ENCODE measurements at regions not wholly inside any gene's neighbourhood (a gene's known extent, or its start where the extent isn't known, plus 50 kb on each side); places are given as distances from the start of the nearest gene placed in this dataset.

- no peak for DNase-seq (ENCODE audit: extremely low read depth, low read depth)
Measured at GRCh38 chr2:67218056-67218455, 179.1 kb upstream of the ETAA1 start.

DNA sequence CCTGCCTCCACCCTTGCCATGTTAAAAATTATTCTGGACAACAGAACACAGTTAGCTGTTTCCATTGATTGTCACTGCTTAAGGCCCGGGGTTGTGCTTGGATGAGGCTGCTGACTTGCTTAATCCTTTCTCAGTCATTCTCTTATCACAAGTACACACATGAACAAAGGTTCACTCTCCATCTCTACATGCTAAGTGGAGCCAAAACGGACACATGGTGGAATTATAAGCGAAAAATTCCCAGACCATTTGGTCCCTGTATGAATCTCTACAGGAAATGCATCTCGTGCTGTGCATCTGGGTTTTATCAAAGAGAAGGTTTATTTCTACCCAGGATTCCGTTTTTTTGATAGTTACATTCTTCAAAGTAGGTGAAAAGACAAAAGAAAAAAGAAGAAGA lies 177.5 kb upstream of the ETAA1 start:
- no peak for DNase-seq (ENCODE audit: extremely low read depth, low read depth)
- TF ChIP-seq, protein P1, sequence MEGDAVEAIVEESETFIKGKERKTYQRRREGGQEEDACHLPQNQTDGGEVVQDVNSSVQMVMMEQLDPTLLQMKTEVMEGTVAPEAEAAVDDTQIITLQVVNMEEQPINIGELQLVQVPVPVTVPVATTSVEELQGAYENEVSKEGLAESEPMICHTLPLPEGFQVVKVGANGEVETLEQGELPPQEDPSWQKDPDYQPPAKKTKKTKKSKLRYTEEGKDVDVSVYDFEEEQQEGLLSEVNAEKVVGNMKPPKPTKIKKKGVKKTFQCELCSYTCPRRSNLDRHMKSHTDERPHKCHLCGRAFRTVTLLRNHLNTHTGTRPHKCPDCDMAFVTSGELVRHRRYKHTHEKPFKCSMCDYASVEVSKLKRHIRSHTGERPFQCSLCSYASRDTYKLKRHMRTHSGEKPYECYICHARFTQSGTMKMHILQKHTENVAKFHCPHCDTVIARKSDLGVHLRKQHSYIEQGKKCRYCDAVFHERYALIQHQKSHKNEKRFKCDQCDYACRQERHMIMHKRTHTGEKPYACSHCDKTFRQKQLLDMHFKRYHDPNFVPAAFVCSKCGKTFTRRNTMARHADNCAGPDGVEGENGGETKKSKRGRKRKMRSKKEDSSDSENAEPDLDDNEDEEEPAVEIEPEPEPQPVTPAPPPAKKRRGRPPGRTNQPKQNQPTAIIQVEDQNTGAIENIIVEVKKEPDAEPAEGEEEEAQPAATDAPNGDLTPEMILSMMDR (IDR thresholded peaks at IDR 0.05; ENCODE audit: low read depth, low read length): no peak

More at GRCh38 chr2:67218056-67218455, 179.1 kb upstream of the ETAA1 start:
- TF ChIP-seq, protein P1 (IDR thresholded peaks at IDR 0.05; ENCODE audit: low read depth, low read length): no peak

DNA sequence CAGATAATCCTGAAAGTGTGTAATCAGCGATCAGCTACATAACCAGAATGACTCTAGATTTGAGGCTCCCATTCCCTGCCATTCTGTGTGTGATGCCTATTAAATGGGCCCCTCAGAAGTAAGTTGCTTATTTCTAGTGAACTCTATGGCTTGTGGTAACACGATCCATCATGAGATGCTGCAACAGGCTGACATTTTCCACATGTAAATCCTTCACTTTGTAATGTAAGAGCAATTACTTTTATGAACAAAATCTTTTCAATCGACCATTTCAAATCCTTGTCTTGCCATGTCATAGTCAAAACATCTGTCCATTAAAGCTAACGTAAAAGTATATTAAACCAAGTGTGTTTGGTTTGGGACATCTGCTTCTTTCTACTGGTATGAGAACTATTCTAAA lies 175.9 kb upstream of the ETAA1 start:
- peak; percentile 7 for DNase-seq (ENCODE audit: extremely low read depth, low read depth)
- TF ChIP-seq, protein P1 (IDR thresholded peaks at IDR 0.05; ENCODE audit: low read depth, low read length): no peak

DNA sequence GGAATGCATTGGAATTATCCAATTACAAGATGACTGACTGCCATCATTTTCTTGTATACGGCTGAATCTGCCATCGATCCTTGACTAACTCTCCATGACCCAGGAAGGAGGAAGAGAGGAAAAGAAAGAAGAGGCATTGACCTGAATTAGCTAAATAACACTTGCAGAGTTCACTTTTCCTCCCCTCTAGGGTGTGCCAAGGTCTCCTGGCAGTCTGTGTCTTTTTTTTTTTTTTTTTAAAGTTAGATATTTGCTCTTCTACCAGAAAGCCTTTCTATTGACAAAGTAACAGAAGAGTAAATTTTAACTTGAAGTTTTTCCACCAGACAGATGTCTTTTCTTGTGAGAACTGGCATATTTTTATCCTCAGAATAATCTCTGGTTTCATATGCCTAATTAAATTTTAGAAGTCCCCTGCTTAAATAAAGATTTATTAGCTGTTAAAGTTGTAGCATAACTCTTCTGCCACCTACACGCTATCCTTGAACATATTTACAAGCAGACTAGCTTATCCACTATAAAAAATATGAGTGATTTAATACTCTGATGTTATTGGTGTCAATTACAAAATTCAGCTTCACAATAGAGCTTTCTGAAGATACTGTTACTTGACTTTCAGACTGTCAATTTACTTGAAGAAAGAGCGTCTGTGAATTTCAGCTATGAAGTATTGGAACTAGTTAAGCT lies 171.7 kb upstream of the ETAA1 start:
- DNase-seq (ENCODE audit: extremely low read depth, low read depth): no peak
- TF ChIP-seq, protein P1 (IDR thresholded peaks at IDR 0.05; ENCODE audit: low read depth, low read length): no peak

GRCh38 chr2:67229706-67230105 lies 167.4 kb upstream of the ETAA1 start:
- no peak for DNase-seq (ENCODE audit: extremely low read depth, low read depth)
- TF ChIP-seq, protein P1 (IDR thresholded peaks at IDR 0.05; ENCODE audit: low read depth, low read length): no peak

GRCh38 chr2:67232936-67233335 lies 164.2 kb upstream of the ETAA1 start:
- TF ChIP-seq, protein P1 (IDR thresholded peaks at IDR 0.05; ENCODE audit: low read depth, low read length): no peak
- DNase-seq (ENCODE audit: extremely low read depth, low read depth): no peak

DNA sequence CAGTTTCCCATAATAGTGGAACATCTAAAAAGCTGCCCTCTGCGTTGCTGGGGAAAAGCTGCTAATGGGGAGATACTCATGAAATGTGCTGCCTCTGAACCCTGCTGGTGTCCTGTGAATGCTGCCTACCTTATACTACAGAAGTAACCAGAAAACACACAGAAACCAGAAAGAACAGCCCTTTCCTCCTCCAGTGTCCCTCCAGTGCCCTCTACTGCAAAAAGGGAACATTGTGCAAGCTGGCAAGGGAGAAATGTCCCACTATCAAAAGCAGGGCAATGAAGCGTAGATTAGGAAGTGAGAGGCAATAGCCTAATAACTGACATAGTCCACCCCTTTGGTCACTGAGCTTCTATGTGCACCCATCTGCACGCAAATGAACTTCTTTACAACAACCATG lies 162.7 kb upstream of the ETAA1 start:
- peak; percentile 16 for DNase-seq (ENCODE audit: extremely low read depth, low read depth)
- TF ChIP-seq, protein P1 (IDR thresholded peaks at IDR 0.05; ENCODE audit: low read depth, low read length): peak; percentile 63
